ENCODE measurements at regions not wholly inside any gene's neighbourhood (a gene's known extent, or its start where the extent isn't known, plus 50 kb on each side); places are given as distances from the start of the nearest gene placed in this dataset.

DNA sequence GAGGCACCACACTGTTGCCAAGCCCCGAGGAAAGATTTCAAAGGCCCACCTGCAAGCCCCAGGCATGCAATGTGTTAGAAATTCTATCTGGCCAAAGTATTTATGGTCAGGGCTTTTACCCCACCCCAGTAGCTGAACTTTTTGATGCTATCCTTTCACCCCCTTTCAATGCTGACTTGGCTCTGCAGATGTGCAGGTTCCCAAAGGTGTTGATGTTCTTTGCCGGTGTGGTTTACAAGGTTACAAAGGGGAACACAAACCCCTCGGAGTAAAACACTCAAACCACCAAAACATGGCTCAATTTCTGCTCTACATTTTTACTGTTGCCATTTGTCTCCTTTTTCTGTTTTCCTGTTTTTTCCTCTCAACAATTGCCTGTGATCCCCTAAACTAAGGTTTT is 145.4 kb upstream of the BNIP2 start:
- WGBS (ENCODE audit: insufficient coverage): 100% methylated on average over 1 of the region's 3 CpGs
- Histone ChIP-seq H3K9me3 (ENCODE audit: control extremely low read depth in 1 of 3, control insufficient read depth in 2 of 3, insufficient read depth in 1 of 3, low read length in 2 of 3) (no peaks in the 10 kb centered on the region), H3K27ac (ENCODE audit: low read length in 2 of 2) (no peak overlapping the region), H3K4me1 (ENCODE audit: control insufficient read depth in 2 of 2, insufficient read depth in 2 of 2, low read length in 2 of 2) (no peaks in the 10 kb centered on the region), H3K79me2 (ENCODE audit: control insufficient read depth, insufficient read depth, low read length) (no peaks in the 10 kb centered on the region), H4K20me1 (ENCODE audit: control insufficient read depth, insufficient read depth, low read length, poor library complexity, severe bottlenecking) (no peaks in the 10 kb centered on the region), H2AFZ (ENCODE audit: insufficient read depth, low read depth, low read length, poor library complexity, severe bottlenecking) (no peak overlapping the region), H3K9ac (ENCODE audit: low read length) (no peak overlapping the region), H3K36me3 (replicated peaks in 1 of 2; ENCODE audit: control extremely low read depth in 1 of 2, control insufficient read depth in 1 of 2, extremely low read depth in 1 of 2, insufficient read depth in 2 of 2, low read length in 1 of 2) (no peaks in the 10 kb centered on the region), H3K4me2 (replicated peaks; ENCODE audit: low read depth, low read length, poor library complexity, severe bottlenecking) (no peak overlapping the region), H3K27me3 (replicated peaks in 1 of 4; ENCODE audit: control extremely low read depth in 1 of 4, control insufficient read depth in 3 of 4, insufficient read depth in 4 of 4, low read length in 3 of 4) (no peaks in the 10 kb centered on the region), H3K4me3 (ENCODE audit: control extremely low read depth in 1 of 5, extremely low read depth in 1 of 5, insufficient read depth in 1 of 5, low read depth in 2 of 5, low read length in 4 of 5) (no peak overlapping the region)
- DNase-seq (no peak), ATAC-seq (ENCODE audit: low read depth) (no peak)
- intact Hi-C loops (cut with micrococcal nuclease): no loop called here
- Mint-ChIP-seq H3K9me3 (ENCODE audit: insufficient read depth) (no peaks in the 10 kb centered on the region), H3K27ac (no peak overlapping the region), H3K4me3 (no peak overlapping the region), H3K27me3 (peaks cover 9% of the 10 kb centered on the region), H3K4me1 (no peaks in the 10 kb centered on the region)
- CTCF ChIA-PET: no interaction called here
- POLR2A ChIA-PET: no interaction called here
- TF ChIP-seq, protein P1, sequence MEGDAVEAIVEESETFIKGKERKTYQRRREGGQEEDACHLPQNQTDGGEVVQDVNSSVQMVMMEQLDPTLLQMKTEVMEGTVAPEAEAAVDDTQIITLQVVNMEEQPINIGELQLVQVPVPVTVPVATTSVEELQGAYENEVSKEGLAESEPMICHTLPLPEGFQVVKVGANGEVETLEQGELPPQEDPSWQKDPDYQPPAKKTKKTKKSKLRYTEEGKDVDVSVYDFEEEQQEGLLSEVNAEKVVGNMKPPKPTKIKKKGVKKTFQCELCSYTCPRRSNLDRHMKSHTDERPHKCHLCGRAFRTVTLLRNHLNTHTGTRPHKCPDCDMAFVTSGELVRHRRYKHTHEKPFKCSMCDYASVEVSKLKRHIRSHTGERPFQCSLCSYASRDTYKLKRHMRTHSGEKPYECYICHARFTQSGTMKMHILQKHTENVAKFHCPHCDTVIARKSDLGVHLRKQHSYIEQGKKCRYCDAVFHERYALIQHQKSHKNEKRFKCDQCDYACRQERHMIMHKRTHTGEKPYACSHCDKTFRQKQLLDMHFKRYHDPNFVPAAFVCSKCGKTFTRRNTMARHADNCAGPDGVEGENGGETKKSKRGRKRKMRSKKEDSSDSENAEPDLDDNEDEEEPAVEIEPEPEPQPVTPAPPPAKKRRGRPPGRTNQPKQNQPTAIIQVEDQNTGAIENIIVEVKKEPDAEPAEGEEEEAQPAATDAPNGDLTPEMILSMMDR (IDR thresholded peaks at IDR 0.05): no peak
- no peak for TF ChIP-seq EZH2 (IDR thresholded peaks at IDR 0.05; ENCODE audit: borderline replicate concordance, insufficient read depth, low read depth, low read length, poor library complexity, severe bottlenecking)

DNA sequence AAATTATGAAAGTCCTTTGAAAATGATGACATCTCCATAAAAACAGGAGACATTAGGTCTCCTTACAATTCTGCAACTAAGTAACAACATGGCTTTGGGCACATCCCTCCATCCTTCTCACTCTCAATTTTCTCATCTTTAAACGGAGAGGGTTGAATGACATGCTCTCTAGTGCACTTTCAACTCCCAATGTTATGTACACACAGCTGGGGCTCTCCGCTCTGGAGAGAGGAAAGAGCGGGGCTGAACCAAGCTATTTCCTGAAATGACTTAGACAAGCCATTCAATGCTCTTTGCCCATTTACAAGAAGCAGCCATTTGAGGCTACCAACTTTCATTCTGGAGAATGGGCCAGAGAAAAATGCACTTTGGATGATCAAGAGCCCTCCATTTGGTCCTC is 144.2 kb upstream of the BNIP2 start:
- ChIA-PET CTCF (no interaction called here), POLR2A (no interaction called here)
- no peaks in the 10 kb centered on the region for H3K4me1 ChIP-seq (ENCODE audit: control insufficient read depth in 2 of 2, insufficient read depth in 2 of 2, low read length in 2 of 2)
- ATAC-seq (ENCODE audit: low read depth) (no peak), DNase-seq (no peak)
- 85% methylated on average over 2 of the region's 3 CpGs for WGBS (ENCODE audit: insufficient coverage)
- Mint-ChIP-seq H3K9me3 (ENCODE audit: insufficient read depth) (no peaks in the 10 kb centered on the region), H3K27ac (no peak overlapping the region), H3K4me1 (no peaks in the 10 kb centered on the region), H3K4me3 (no peak overlapping the region), H3K27me3 (peaks cover 9% of the 10 kb centered on the region)
- no peaks in the 10 kb centered on the region for H4K20me1 ChIP-seq (ENCODE audit: control insufficient read depth, insufficient read depth, low read length, poor library complexity, severe bottlenecking)
- H3K27me3 ChIP-seq (replicated peaks in 1 of 4; ENCODE audit: control extremely low read depth in 1 of 4, control insufficient read depth in 3 of 4, insufficient read depth in 4 of 4, low read length in 3 of 4): no peaks in the 10 kb centered on the region
- H3K36me3 ChIP-seq (replicated peaks in 1 of 2; ENCODE audit: control extremely low read depth in 1 of 2, control insufficient read depth in 1 of 2, extremely low read depth in 1 of 2, insufficient read depth in 2 of 2, low read length in 1 of 2): no peaks in the 10 kb centered on the region
- no peak overlapping the region for H3K4me3 ChIP-seq (ENCODE audit: control extremely low read depth in 1 of 5, extremely low read depth in 1 of 5, insufficient read depth in 1 of 5, low read depth in 2 of 5, low read length in 4 of 5)
- H2AFZ ChIP-seq (ENCODE audit: insufficient read depth, low read depth, low read length, poor library complexity, severe bottlenecking): no peak overlapping the region
- no peak overlapping the region for H3K9ac ChIP-seq (ENCODE audit: low read length)
- intact Hi-C loops (cut with micrococcal nuclease): no loop called here
- no peaks in the 10 kb centered on the region for H3K9me3 ChIP-seq (ENCODE audit: control extremely low read depth in 1 of 3, control insufficient read depth in 2 of 3, insufficient read depth in 1 of 3, low read length in 2 of 3)
- H3K27ac ChIP-seq (ENCODE audit: low read length in 2 of 2): no peak overlapping the region
- no peak overlapping the region for H3K4me2 ChIP-seq (replicated peaks; ENCODE audit: low read depth, low read length, poor library complexity, severe bottlenecking)
- H3K79me2 ChIP-seq (ENCODE audit: control insufficient read depth, insufficient read depth, low read length): no peaks in the 10 kb centered on the region
- TF ChIP-seq, protein P1 (IDR thresholded peaks at IDR 0.05): no peak
- TF ChIP-seq EZH2 (IDR thresholded peaks at IDR 0.05; ENCODE audit: borderline replicate concordance, insufficient read depth, low read depth, low read length, poor library complexity, severe bottlenecking): no peak
